ENCODE measurements at regions not wholly inside any gene's neighbourhood (a gene's known extent, or its start where the extent isn't known, plus 50 kb on each side); places are given as distances from the start of the nearest gene placed in this dataset.

DNA sequence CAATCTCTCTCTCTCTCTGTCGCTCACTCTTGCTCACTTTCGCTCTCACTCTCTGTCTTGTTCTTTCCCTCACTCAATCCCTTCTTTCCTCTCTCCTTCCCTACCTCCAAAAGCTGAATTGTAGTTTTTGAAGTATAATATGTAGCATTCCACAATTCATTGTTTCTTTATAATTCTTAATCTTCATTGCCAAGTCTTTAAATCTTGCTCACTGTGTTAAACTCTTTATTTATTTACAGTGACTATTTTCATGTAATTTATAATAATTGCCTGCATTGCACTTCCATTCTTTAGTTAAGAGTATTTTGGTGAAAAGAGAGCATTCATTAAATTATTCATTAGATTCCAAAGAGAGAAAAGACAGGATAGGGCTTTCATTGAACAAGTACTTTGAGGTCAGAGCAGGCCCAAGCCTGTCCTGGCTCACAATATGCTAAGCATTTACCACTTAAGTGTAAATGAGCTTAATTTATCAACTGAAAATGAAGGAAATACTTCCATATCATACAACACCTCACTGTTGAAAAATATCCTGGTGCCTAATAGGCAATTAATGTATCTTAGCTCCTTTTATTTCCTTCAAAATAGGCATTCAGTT is 257.4 kb upstream of the SLITRK1 start:
- Histone ChIP-seq H3K4me3 (no peak overlapping the region), H3K27me3 (no peaks in the 10 kb centered on the region), H3K4me1 (no peaks in the 10 kb centered on the region), H3K36me3 (no peaks in the 10 kb centered on the region), H3K27ac (no peak overlapping the region), H3K9me3 (no peaks in the 10 kb centered on the region)
- intact Hi-C loops (cut with DNase I; ENCODE audit: low total_unique reads): no loop called here
- TF ChIP-seq POLR2AphosphoS5 (IDR thresholded peaks at IDR 0.05) (no peak), POLR2A (IDR thresholded peaks at IDR 0.05) (no peak)
- TF ChIP-seq, protein P1, sequence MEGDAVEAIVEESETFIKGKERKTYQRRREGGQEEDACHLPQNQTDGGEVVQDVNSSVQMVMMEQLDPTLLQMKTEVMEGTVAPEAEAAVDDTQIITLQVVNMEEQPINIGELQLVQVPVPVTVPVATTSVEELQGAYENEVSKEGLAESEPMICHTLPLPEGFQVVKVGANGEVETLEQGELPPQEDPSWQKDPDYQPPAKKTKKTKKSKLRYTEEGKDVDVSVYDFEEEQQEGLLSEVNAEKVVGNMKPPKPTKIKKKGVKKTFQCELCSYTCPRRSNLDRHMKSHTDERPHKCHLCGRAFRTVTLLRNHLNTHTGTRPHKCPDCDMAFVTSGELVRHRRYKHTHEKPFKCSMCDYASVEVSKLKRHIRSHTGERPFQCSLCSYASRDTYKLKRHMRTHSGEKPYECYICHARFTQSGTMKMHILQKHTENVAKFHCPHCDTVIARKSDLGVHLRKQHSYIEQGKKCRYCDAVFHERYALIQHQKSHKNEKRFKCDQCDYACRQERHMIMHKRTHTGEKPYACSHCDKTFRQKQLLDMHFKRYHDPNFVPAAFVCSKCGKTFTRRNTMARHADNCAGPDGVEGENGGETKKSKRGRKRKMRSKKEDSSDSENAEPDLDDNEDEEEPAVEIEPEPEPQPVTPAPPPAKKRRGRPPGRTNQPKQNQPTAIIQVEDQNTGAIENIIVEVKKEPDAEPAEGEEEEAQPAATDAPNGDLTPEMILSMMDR (IDR thresholded peaks at IDR 0.05): no peak
- DNase-seq (ENCODE audit: low spot score in 2 of 2): no peak

DNA sequence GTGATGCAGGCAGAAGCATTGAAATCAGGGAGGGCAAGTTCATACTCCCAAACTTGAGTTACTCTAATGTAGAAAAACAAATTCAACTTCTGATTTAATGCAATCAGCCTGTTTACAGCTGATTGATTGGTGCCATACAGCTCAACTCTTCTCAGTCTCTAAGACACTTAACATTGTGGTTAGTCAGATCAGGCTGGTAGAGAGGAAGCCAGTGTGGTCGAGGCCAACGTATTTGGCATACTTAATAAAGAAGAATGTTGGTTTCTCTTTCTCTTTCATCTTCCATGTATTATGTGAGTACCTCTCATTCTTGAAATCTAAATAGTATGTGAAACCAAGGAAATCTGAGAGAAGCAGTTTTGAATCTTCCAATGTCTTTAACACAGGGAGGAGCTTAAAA is 255.0 kb upstream of the SLITRK1 start:
- DNase-seq (ENCODE audit: low spot score in 2 of 2): no peak
- Histone ChIP-seq H3K4me1 (no peaks in the 10 kb centered on the region), H3K27me3 (no peaks in the 10 kb centered on the region), H3K4me3 (peak overlapping the region in 1 of 3 donors; percentile 18), H3K36me3 (no peaks in the 10 kb centered on the region), H3K9me3 (no peaks in the 10 kb centered on the region), H3K27ac (no peak overlapping the region)
- intact Hi-C loops (cut with DNase I; ENCODE audit: low total_unique reads): no loop called here
- TF ChIP-seq POLR2A (IDR thresholded peaks at IDR 0.05) (no peak), POLR2AphosphoS5 (IDR thresholded peaks at IDR 0.05) (no peak)
- TF ChIP-seq, protein P1 (IDR thresholded peaks at IDR 0.05): no peak

- Histone ChIP-seq H3K27me3 (no peaks in the 10 kb centered on the region), H3K4me3 (no peak overlapping the region), H3K36me3 (no peaks in the 10 kb centered on the region), H3K4me1 (no peaks in the 10 kb centered on the region), H3K27ac (no peak overlapping the region), H3K9me3 (no peaks in the 10 kb centered on the region)
- intact Hi-C loops (cut with DNase I; ENCODE audit: low total_unique reads): no loop called here
- DNase-seq (ENCODE audit: low spot score in 2 of 2): no peak
- TF ChIP-seq POLR2A (IDR thresholded peaks at IDR 0.05): no peak
Measured at GRCh38 chr13:84136582-84136981, 254.3 kb upstream of the SLITRK1 start.

GRCh38 chr13:84132491-84132890 is 250.2 kb upstream of the SLITRK1 start:
- Histone ChIP-seq H3K9me3 (no peaks in the 10 kb centered on the region), H3K27ac (no peak overlapping the region), H3K27me3 (no peaks in the 10 kb centered on the region), H3K36me3 (no peaks in the 10 kb centered on the region), H3K4me3 (no peak overlapping the region), H3K4me1 (no peaks in the 10 kb centered on the region)
- DNase-seq (ENCODE audit: low spot score in 2 of 2): no peak
- TF ChIP-seq, protein P1 (IDR thresholded peaks at IDR 0.05): no peak
- TF ChIP-seq POLR2AphosphoS5 (IDR thresholded peaks at IDR 0.05): no peak
- no peak for TF ChIP-seq POLR2A (IDR thresholded peaks at IDR 0.05)
- intact Hi-C loops (cut with DNase I; ENCODE audit: low total_unique reads): no loop called here

DNA sequence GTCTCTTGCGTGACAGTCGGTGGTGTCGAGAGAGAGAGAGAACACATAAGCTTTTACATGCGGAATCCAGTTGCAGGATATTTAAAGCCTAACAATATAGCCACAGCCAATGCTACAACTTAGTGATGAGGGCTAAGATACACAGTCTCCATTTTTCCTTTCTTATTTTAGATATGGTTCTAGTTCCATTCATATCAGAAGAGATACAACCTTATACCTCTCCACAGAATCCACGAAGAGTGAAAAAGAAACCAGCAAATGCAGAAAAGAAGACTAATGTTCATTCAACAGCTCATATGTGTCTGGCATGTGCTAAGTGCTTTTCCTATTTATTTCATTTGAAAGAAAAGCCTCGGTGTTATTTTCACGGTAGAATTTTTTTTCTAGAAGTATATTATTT is 249.0 kb upstream of the SLITRK1 start:
- Histone ChIP-seq H3K9me3 (no peaks in the 10 kb centered on the region), H3K27me3 (no peaks in the 10 kb centered on the region), H3K4me3 (no peak overlapping the region), H3K4me1 (no peaks in the 10 kb centered on the region), H3K27ac (no peak overlapping the region), H3K36me3 (no peaks in the 10 kb centered on the region)
- intact Hi-C loops (cut with DNase I; ENCODE audit: low total_unique reads): no loop called here
- DNase-seq (ENCODE audit: low spot score in 2 of 2): no peak
- TF ChIP-seq POLR2A (IDR thresholded peaks at IDR 0.05) (no peak), POLR2AphosphoS5 (IDR thresholded peaks at IDR 0.05) (no peak)

GRCh38 chr13:84130495-84131114 is 248.3 kb upstream of the SLITRK1 start:
- H3K4me3 ChIP-seq: no peak overlapping the region
- DNase-seq (ENCODE audit: low spot score in 2 of 2): no peak
- no peaks in the 10 kb centered on the region for H3K4me1 ChIP-seq
- H3K27ac ChIP-seq: no peak overlapping the region
- TF ChIP-seq POLR2A (IDR thresholded peaks at IDR 0.05) (no peak), POLR2AphosphoS5 (IDR thresholded peaks at IDR 0.05) (no peak)
- TF ChIP-seq, protein P1 (IDR thresholded peaks at IDR 0.05): no peak
- intact Hi-C loops (cut with DNase I; ENCODE audit: low total_unique reads): no loop called here
- H3K27me3 ChIP-seq: no peaks in the 10 kb centered on the region
- H3K9me3 ChIP-seq: no peaks in the 10 kb centered on the region
- H3K36me3 ChIP-seq: no peaks in the 10 kb centered on the region

All from breast epithelium (tissue), 4 donors.